Keratinocyte (primary cell): ENCODE measurements at regions not wholly inside any gene's neighbourhood (a gene's known extent, or its start where the extent isn't known, plus 50 kb on each side); places are given as distances from the start of the nearest gene placed in this dataset.

Experiments
- DNase-seq: peaks from one replicate; pipeline ENCODE4 v3.0.0-alpha.2; 2011; ENCODE audit warnings: low read depth, missing footprints, low spot score
- FAIRE-seq: peaks from 2 replicates; lab custom pipeline; 2011; peaks lifted over from hg19 to GRCh38; lab: Jason Lieb, UNC
- H2AFZ ChIP-seq: 2 replicates; pipeline ENCODE4 v1.6.0; 2012; ENCODE audit warnings: low read length, control low read depth, inconsistent platforms; ENCODE audit not compliant: control insufficient read depth
- H3K27ac ChIP-seq: 2 replicates; pipeline ENCODE4 v1.5.1; 2011; ENCODE audit warnings: low read length; ENCODE audit not compliant: control insufficient read depth, insufficient read depth
- H3K27me3 ChIP-seq: 3 replicates; pipeline ENCODE4 v1.6.0; 2011; ENCODE audit warnings: low read length; ENCODE audit not compliant: control insufficient read depth, insufficient read depth; ENCODE audit errors: extremely low read depth
- H3K36me3 ChIP-seq, 2 experiments: 2 replicates in 1 of 2; 3 replicates in 1 of 2; pipeline ENCODE4 v1.5.1; 2011; ENCODE audit warnings: low read length in 2 of 2, mild to moderate bottlenecking in 1 of 2; ENCODE audit not compliant: control insufficient read depth in 2 of 2, insufficient read depth in 2 of 2; ENCODE audit errors: extremely low read depth in 1 of 2
- H3K4me1 ChIP-seq: 3 replicates; pipeline ENCODE4 v1.5.1; 2011; ENCODE audit warnings: low read length; ENCODE audit not compliant: control insufficient read depth, insufficient read depth; ENCODE audit errors: extremely low read depth
- H3K4me2 ChIP-seq: 3 replicates; pipeline ENCODE4 v1.6.0; 2011; ENCODE audit warnings: low read depth, low read length; ENCODE audit not compliant: control insufficient read depth, insufficient read depth; ENCODE audit errors: extremely low read depth
- H3K4me3 ChIP-seq, 3 experiments: fragments of 200-600 bp in 1 of 3; sonication (generic) in 1 of 3; 2 replicates in 2 of 3; 3 replicates in 1 of 3; pipeline ENCODE4 v1.5.1; 2011 to 2016; ENCODE audit warnings: low read length in 3 of 3, mild to moderate bottlenecking in 3 of 3, control low read depth in 2 of 3, inconsistent platforms in 1 of 3, low read depth in 1 of 3, mixed read lengths in 1 of 3, mixed run types in 1 of 3, moderate library complexity in 1 of 3; ENCODE audit not compliant: control insufficient read depth in 2 of 3, insufficient read depth in 2 of 3; ENCODE audit errors: extremely low read depth in 1 of 3
- H3K79me2 ChIP-seq: 2 replicates; pipeline ENCODE4 v1.6.0; 2012; ENCODE audit warnings: low read length; ENCODE audit not compliant: control insufficient read depth, insufficient read depth
- H3K9ac ChIP-seq: 3 replicates; pipeline ENCODE4 v1.6.0; 2011; ENCODE audit warnings: low read length; ENCODE audit not compliant: control insufficient read depth, insufficient read depth; ENCODE audit errors: extremely low read depth
- H3K9me1 ChIP-seq: 3 replicates; pipeline ENCODE4 v1.6.0; 2011; ENCODE audit warnings: low read length; ENCODE audit not compliant: control insufficient read depth, insufficient read depth; ENCODE audit errors: extremely low read depth
- H3K9me3 ChIP-seq: 2 replicates; pipeline ENCODE4 v1.5.1; 2012; ENCODE audit warnings: low read depth, low read length; ENCODE audit not compliant: control insufficient read depth
- H4K20me1 ChIP-seq: 3 replicates; pipeline ENCODE4 v1.6.0; 2011; ENCODE audit warnings: low read length; ENCODE audit not compliant: control insufficient read depth, insufficient read depth; ENCODE audit errors: extremely low read depth
- EZH2 ChIP-seq: IDR thresholded peaks from one replicate; pipeline ENCODE4 v1.6.1; 2012; ENCODE audit warnings: inconsistent platforms, mild to moderate bottlenecking, low read length, moderate library complexity
- dilution Hi-C: fragments of 300-500 bp; cut with MboI; formaldehyde crosslinking; loops from one replicate; pipeline ENCODE4 v1.7.0; 2020; ENCODE audit warnings: low sequenced_read_pairs; ENCODE audit not compliant: extremely low pct_ligation_motif_present
- TF ChIP-seq, protein P1 (sequence below), 3 experiments: IDR thresholded peaks in 1 of 3; conservative IDR thresholded peaks in 1 of 3; optimal IDR thresholded peaks in 1 of 3; 2 replicates in 2 of 3; 3 replicates in 1 of 3; pipeline versions ENCODE3 to v1.5.1; 2011; ENCODE audit warnings: low read length in 3 of 3, mild to moderate bottlenecking in 3 of 3, moderate library complexity in 2 of 3, control low read depth in 1 of 3, inconsistent platforms in 1 of 3; ENCODE audit not compliant: insufficient read depth in 2 of 3; ENCODE audit errors: extremely low read depth in 1 of 3

- H3K4me3 ChIP-seq, result no peak overlapping the region
- no peak for TF ChIP-seq EZH2
- TF ChIP-seq, protein P1, sequence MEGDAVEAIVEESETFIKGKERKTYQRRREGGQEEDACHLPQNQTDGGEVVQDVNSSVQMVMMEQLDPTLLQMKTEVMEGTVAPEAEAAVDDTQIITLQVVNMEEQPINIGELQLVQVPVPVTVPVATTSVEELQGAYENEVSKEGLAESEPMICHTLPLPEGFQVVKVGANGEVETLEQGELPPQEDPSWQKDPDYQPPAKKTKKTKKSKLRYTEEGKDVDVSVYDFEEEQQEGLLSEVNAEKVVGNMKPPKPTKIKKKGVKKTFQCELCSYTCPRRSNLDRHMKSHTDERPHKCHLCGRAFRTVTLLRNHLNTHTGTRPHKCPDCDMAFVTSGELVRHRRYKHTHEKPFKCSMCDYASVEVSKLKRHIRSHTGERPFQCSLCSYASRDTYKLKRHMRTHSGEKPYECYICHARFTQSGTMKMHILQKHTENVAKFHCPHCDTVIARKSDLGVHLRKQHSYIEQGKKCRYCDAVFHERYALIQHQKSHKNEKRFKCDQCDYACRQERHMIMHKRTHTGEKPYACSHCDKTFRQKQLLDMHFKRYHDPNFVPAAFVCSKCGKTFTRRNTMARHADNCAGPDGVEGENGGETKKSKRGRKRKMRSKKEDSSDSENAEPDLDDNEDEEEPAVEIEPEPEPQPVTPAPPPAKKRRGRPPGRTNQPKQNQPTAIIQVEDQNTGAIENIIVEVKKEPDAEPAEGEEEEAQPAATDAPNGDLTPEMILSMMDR (optimal IDR thresholded peaks at IDR 0.05 in 1 of 3, IDR thresholded peaks at IDR 0.05 in 1 of 3, conservative IDR thresholded peaks at IDR 0.05 in 1 of 3; ENCODE audit: extremely low read depth in 1 of 3, insufficient read depth in 2 of 3, low read length in 3 of 3), result no peak
- H3K79me2 ChIP-seq, result no peaks in the 10 kb centered on the region
- no peaks in the 10 kb centered on the region for H3K36me3 ChIP-seq
- H3K27me3 ChIP-seq, result no peaks in the 10 kb centered on the region
- no peaks in the 10 kb centered on the region for H3K4me1 ChIP-seq
- no peak overlapping the region for H2AFZ ChIP-seq
- dilution Hi-C loops, result no loop called here
- H3K27ac ChIP-seq, result no peak overlapping the region
- no peak for FAIRE-seq
- H3K9ac ChIP-seq, result no peak overlapping the region
- H3K9me1 ChIP-seq, result no peaks in the 10 kb centered on the region
- H3K9me3 ChIP-seq, result no peaks in the 10 kb centered on the region
- no peak for DNase-seq
- H4K20me1 ChIP-seq, result no peaks in the 10 kb centered on the region
- no peak overlapping the region for H3K4me2 ChIP-seq
Observed at GRCh38 chr16:60199150-60199549, 1465.0 kb upstream of the GOT2 start.

GRCh38 chr16:60181536-60181935, 1447.4 kb upstream of the GOT2 start:
- no peak overlapping the region for H3K27ac ChIP-seq
- DNase-seq (no peak), FAIRE-seq (no peak)
- H3K79me2 ChIP-seq, result no peaks in the 10 kb centered on the region
- H3K4me1 ChIP-seq, result no peaks in the 10 kb centered on the region
- dilution Hi-C loops, result no loop called here
- H3K9ac ChIP-seq, result no peak overlapping the region
- no peak overlapping the region for H3K4me3 ChIP-seq
- no peaks in the 10 kb centered on the region for H3K9me3 ChIP-seq
- H3K36me3 ChIP-seq, result no peaks in the 10 kb centered on the region
- no peaks in the 10 kb centered on the region for H3K27me3 ChIP-seq
- no peak overlapping the region for H2AFZ ChIP-seq
- H3K4me2 ChIP-seq, result no peak overlapping the region
- no peaks in the 10 kb centered on the region for H4K20me1 ChIP-seq
- TF ChIP-seq EZH2, result no peak
- no peaks in the 10 kb centered on the region for H3K9me1 ChIP-seq

DNA sequence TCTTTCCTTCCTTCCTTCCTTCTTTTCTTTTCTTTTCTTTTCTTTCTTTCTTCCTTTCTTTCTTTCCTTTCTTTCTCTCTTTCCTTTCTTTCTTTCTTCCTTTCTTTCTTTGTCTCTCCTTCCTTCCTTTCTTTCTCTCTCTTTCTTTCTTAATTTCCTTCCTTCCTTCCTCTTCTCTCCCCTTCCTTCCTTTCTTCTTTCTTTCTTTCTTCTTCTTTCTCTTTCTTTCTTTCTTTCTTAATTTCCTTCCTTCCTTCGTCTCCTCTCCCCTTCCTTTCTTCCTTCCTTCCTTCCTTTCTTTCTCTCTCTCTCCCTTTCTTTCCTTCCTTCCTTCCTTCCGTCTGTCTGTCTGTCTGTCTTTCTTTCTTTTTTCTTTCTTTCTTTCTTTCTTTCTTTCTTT, 1446.5 kb upstream of the GOT2 start:
- Histone ChIP-seq H3K4me1 (no peaks in the 10 kb centered on the region), H3K36me3 (no peaks in the 10 kb centered on the region), H2AFZ (no peak overlapping the region), H3K27me3 (no peaks in the 10 kb centered on the region), H4K20me1 (no peaks in the 10 kb centered on the region), H3K79me2 (no peaks in the 10 kb centered on the region), H3K9ac (no peak overlapping the region), H3K9me3 (no peaks in the 10 kb centered on the region), H3K9me1 (no peaks in the 10 kb centered on the region), H3K4me3 (no peak overlapping the region), H3K27ac (no peak overlapping the region), H3K4me2 (no peak overlapping the region)
- dilution Hi-C loops, result no loop called here
- DNase-seq (no peak), FAIRE-seq (no peak)
- TF ChIP-seq, protein P1 (optimal IDR thresholded peaks at IDR 0.05 in 1 of 3, IDR thresholded peaks at IDR 0.05 in 1 of 3, conservative IDR thresholded peaks at IDR 0.05 in 1 of 3; ENCODE audit: extremely low read depth in 1 of 3, insufficient read depth in 2 of 3, low read length in 3 of 3), result no peak
